Loucy (cell line): ENCODE measurements at regions not wholly inside any gene's neighbourhood (a gene's known extent, or its start where the extent isn't known, plus 50 kb on each side); places are given as distances from the start of the nearest gene placed in this dataset.

Experiments used
- H2AFZ ChIP-seq: fragments of 200-600 bp; sonication (generic); 2 replicates; pipeline ENCODE4 v1.6.0; 2016; ENCODE audit warnings: antibody characterized with exemption, mild to moderate bottlenecking, low read length, moderate library complexity
- H3F3A ChIP-seq: fragments of 200-600 bp; 2 replicates; pipeline ENCODE4 v1.6.0; 2016; ENCODE audit warnings: antibody characterized with exemption, low read depth, mild to moderate bottlenecking
- H3K27me3 ChIP-seq: fragments of 200-600 bp; sonication (generic); 2 replicates; pipeline ENCODE4 v1.6.1; 2014; ENCODE audit warnings: low read length, mild to moderate bottlenecking; ENCODE audit not compliant: insufficient read depth, poor library complexity, severe bottlenecking
- H3K36me3 ChIP-seq: fragments of 200-600 bp; sonication (generic); 2 replicates; pipeline ENCODE4 v1.6.1; 2016; ENCODE audit warnings: low read length; ENCODE audit not compliant: insufficient read depth
- H3K4me1 ChIP-seq: fragments of 200-600 bp; sonication (generic); 2 replicates; pipeline ENCODE4 v1.5.1; 2014; ENCODE audit warnings: low read length, mild to moderate bottlenecking; ENCODE audit not compliant: insufficient read depth, poor library complexity, severe bottlenecking
- H3K4me2 ChIP-seq: fragments of 200-600 bp; sonication (generic); 2 replicates; pipeline ENCODE4 v1.6.0; 2014; ENCODE audit warnings: antibody characterized with exemption, low read length, low read depth, mild to moderate bottlenecking; ENCODE audit not compliant: poor library complexity, severe bottlenecking
- H3K4me3 ChIP-seq: fragments of 200-600 bp; sonication (generic); 2 replicates; pipeline ENCODE4 v1.5.1; 2014; ENCODE audit warnings: low read length, mild to moderate bottlenecking, mixed read lengths; ENCODE audit not compliant: poor library complexity, severe bottlenecking
- H3K79me2 ChIP-seq: fragments of 200-600 bp; sonication (generic); 2 replicates; pipeline ENCODE4 v1.6.1; 2014; ENCODE audit warnings: low read length; ENCODE audit not compliant: insufficient read depth
- H3K9ac ChIP-seq: fragments of 200-600 bp; sonication (generic); 2 replicates; pipeline ENCODE4 v1.6.0; 2014; ENCODE audit warnings: mild to moderate bottlenecking, low read depth, low read length, moderate library complexity; ENCODE audit not compliant: poor library complexity, severe bottlenecking
- H3K9me2 ChIP-seq: fragments of 200-600 bp; sonication (generic); replicated peaks from 2 replicates; pipeline ENCODE4 v1.6.1; 2016; ENCODE audit warnings: low read depth, low read length, mixed read lengths
- H3K9me3 ChIP-seq: fragments of 200-600 bp; sonication (generic); 2 replicates; pipeline ENCODE4 v1.6.1; 2014; ENCODE audit warnings: mild to moderate bottlenecking, antibody characterized with exemption, low read length, low read depth; ENCODE audit not compliant: insufficient read depth
- H4K20me1 ChIP-seq: fragments of 200-600 bp; sonication (generic); 2 replicates; pipeline ENCODE4 v1.6.0; 2014; ENCODE audit warnings: antibody characterized with exemption, low read length, mild to moderate bottlenecking; ENCODE audit not compliant: insufficient read depth, poor library complexity, severe bottlenecking
- EZH2phosphoT487 ChIP-seq: fragments of 200-600 bp; IDR thresholded peaks from 2 replicates; pipeline ENCODE4 v1.6.1; 2018; ENCODE audit warnings: antibody characterized with exemption, mild to moderate bottlenecking, moderate library complexity, borderline replicate concordance
- TF ChIP-seq, protein P1 (sequence below): fragments of 200-600 bp; sonication (generic); conservative IDR thresholded peaks from 2 replicates; pipeline ENCODE4 v1.5.1; 2014; ENCODE audit warnings: mild to moderate bottlenecking, antibody characterized with exemption, low read length

DNA sequence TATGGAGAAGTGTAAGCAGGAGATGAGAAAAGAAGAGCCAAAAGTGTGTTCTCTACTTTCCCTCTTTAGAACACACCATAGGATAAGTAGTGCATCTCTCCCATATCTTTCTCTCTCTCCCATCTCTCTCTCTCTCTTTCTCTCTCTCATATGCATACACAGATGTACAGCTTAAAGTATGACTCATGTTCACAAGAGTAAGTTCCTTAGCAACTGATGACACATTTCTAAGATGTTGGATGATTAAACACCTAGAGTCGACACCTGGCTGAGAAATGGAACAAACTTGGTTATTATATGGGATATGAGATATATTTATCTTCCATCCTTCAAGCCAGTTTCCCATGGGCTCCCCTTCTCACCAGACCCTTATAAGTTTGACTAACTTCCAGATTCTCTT is 113.5 kb downstream of the TMEM132E start:
- Histone ChIP-seq H3K9ac (no peak overlapping the region), H3K9me3 (no peaks in the 10 kb centered on the region), H3F3A (no peaks in the 10 kb centered on the region), H4K20me1 (no peaks in the 10 kb centered on the region), H3K4me2 (no peak overlapping the region), H3K4me3 (no peak overlapping the region), H3K36me3 (no peaks in the 10 kb centered on the region), H3K4me1 (no peaks in the 10 kb centered on the region), H3K27me3 (no peaks in the 10 kb centered on the region), H2AFZ (no peak overlapping the region), H3K9me2 (no peaks in the 10 kb centered on the region), H3K79me2 (no peaks in the 10 kb centered on the region)
- TF ChIP-seq, protein P1, sequence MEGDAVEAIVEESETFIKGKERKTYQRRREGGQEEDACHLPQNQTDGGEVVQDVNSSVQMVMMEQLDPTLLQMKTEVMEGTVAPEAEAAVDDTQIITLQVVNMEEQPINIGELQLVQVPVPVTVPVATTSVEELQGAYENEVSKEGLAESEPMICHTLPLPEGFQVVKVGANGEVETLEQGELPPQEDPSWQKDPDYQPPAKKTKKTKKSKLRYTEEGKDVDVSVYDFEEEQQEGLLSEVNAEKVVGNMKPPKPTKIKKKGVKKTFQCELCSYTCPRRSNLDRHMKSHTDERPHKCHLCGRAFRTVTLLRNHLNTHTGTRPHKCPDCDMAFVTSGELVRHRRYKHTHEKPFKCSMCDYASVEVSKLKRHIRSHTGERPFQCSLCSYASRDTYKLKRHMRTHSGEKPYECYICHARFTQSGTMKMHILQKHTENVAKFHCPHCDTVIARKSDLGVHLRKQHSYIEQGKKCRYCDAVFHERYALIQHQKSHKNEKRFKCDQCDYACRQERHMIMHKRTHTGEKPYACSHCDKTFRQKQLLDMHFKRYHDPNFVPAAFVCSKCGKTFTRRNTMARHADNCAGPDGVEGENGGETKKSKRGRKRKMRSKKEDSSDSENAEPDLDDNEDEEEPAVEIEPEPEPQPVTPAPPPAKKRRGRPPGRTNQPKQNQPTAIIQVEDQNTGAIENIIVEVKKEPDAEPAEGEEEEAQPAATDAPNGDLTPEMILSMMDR: no peak
- no peak for TF ChIP-seq EZH2phosphoT487
